ENCODE measurements at regions not wholly inside any gene's neighbourhood (a gene's known extent, or its start where the extent isn't known, plus 50 kb on each side); places are given as distances from the start of the nearest gene placed in this dataset.
"Not testable (repeated sequence)": the region's sequence is repeated elsewhere in the genome, so short reads cannot be mapped to it uniquely, and the experiment has no call there.

- H3K4me1 ChIP-seq (ENCODE audit: control insufficient read depth, extremely low read depth, insufficient read depth, low read length); H4K20me1 ChIP-seq (replicated peaks; ENCODE audit: control insufficient read depth, extremely low read depth, insufficient read depth, low read length); H3K9me3 ChIP-seq (replicated peaks; ENCODE audit: control insufficient read depth, insufficient read depth, low read length); H2AFZ ChIP-seq (ENCODE audit: low read depth, low read length); H3K36me3 ChIP-seq (ENCODE audit: control insufficient read depth in 2 of 2, extremely low read depth in 1 of 2, insufficient read depth in 2 of 2, low read length in 2 of 2); intact Hi-C loops (cut with micrococcal nuclease); H3K27ac ChIP-seq (ENCODE audit: insufficient read depth, low read depth, low read length); H3K9ac ChIP-seq (replicated peaks; ENCODE audit: extremely low read depth, insufficient read depth, low read length); dilution Hi-C loops (cut with MboI; ENCODE audit: extremely low pct_ligation_motif_present, low sequenced_read_pairs); H3K4me2 ChIP-seq (ENCODE audit: insufficient read depth, low read length); DNase-seq (ENCODE audit: low read depth, low spot score); H3K27me3 ChIP-seq (ENCODE audit: control insufficient read depth in 2 of 2, insufficient read depth in 2 of 2, low read length in 2 of 2); CTCF ChIA-PET; FAIRE-seq; BruUV-seq (replicated peaks); H3K79me2 ChIP-seq (ENCODE audit: control insufficient read depth, insufficient read depth, low read length); H3K9me1 ChIP-seq (replicated peaks; ENCODE audit: control insufficient read depth, extremely low read depth, insufficient read depth, low read length); H3K4me3 ChIP-seq (replicated peaks in 1 of 3; ENCODE audit: insufficient read depth in 1 of 3, low read depth in 1 of 3, low read length in 3 of 3); POLR2A ChIA-PET: not testable (repeated sequence)
Measured at GRCh38 chr2:88996588-88996987, 305.1 kb downstream of the RPIA start.

- no peak for DNase-seq (ENCODE audit: low read depth, low spot score)
- Histone ChIP-seq H3K9me3 (replicated peaks; ENCODE audit: control insufficient read depth, insufficient read depth, low read length) (no peaks in the 10 kb centered on the region), H2AFZ (ENCODE audit: low read depth, low read length) (no peak overlapping the region), H3K9me1 (replicated peaks; ENCODE audit: control insufficient read depth, extremely low read depth, insufficient read depth, low read length) (no peaks in the 10 kb centered on the region), H3K27ac (ENCODE audit: insufficient read depth, low read depth, low read length) (no peak overlapping the region), H3K36me3 (ENCODE audit: control insufficient read depth in 2 of 2, extremely low read depth in 1 of 2, insufficient read depth in 2 of 2, low read length in 2 of 2) (no peaks in the 10 kb centered on the region), H3K79me2 (ENCODE audit: control insufficient read depth, insufficient read depth, low read length) (no peaks in the 10 kb centered on the region), H3K27me3 (ENCODE audit: control insufficient read depth in 2 of 2, insufficient read depth in 2 of 2, low read length in 2 of 2) (no peaks in the 10 kb centered on the region), H4K20me1 (replicated peaks; ENCODE audit: control insufficient read depth, extremely low read depth, insufficient read depth, low read length) (no peaks in the 10 kb centered on the region), H3K4me3 (replicated peaks in 1 of 3; ENCODE audit: insufficient read depth in 1 of 3, low read depth in 1 of 3, low read length in 3 of 3) (no peak overlapping the region), H3K9ac (replicated peaks; ENCODE audit: extremely low read depth, insufficient read depth, low read length) (no peak overlapping the region), H3K4me1 (ENCODE audit: control insufficient read depth, extremely low read depth, insufficient read depth, low read length) (no peaks in the 10 kb centered on the region), H3K4me2 (ENCODE audit: insufficient read depth, low read length) (no peak overlapping the region)
- no peak for FAIRE-seq
- intact Hi-C loops (cut with micrococcal nuclease), result no loop called here
- POLR2A ChIA-PET, result no interaction called here
- BruUV-seq (replicated peaks), result no TSS peak
- TF ChIP-seq MYC (IDR thresholded peaks at IDR 0.05; ENCODE audit: low read depth, low read length) (no peak), POLR2A (IDR thresholded peaks at IDR 0.05; ENCODE audit: low read depth, low read length) (no peak), POLR2AphosphoS5 (IDR thresholded peaks at IDR 0.05; ENCODE audit: insufficient read depth, low read depth, low read length) (no peak), EZH2 (IDR thresholded peaks at IDR 0.05; ENCODE audit: borderline replicate concordance, low read depth, low read length, severe bottlenecking) (no peak), GATA2 (IDR thresholded peaks at IDR 0.05; ENCODE audit: insufficient read depth, insufficient read length, low read depth, low read length) (no peak), JUN (IDR thresholded peaks at IDR 0.05; ENCODE audit: borderline replicate concordance, insufficient read depth, insufficient read length, low read depth) (no peak), MAX (IDR thresholded peaks at IDR 0.05; ENCODE audit: insufficient read depth, insufficient read length) (no peak), FOS (IDR thresholded peaks at IDR 0.05; ENCODE audit: borderline replicate concordance, insufficient read depth, low read length) (no peak), CTCF (IDR thresholded peaks at IDR 0.05; ENCODE audit: extremely low read depth in 1 of 2, insufficient read depth in 1 of 2, low read depth in 1 of 2, low read length in 2 of 2) (no peak)
- CTCF ChIA-PET, result no interaction called here
- dilution Hi-C loops (cut with MboI; ENCODE audit: extremely low pct_ligation_motif_present, low sequenced_read_pairs), result no loop called here
Measured at GRCh38 chr2:88999365-88999764, 307.9 kb downstream of the RPIA start.
